ENCODE measurements at regions not wholly inside any gene's neighbourhood (a gene's known extent, or its start where the extent isn't known, plus 50 kb on each side); places are given as distances from the start of the nearest gene placed in this dataset.
"Not testable (repeated sequence)": the region's sequence is repeated elsewhere in the genome, so short reads cannot be mapped to it uniquely, and the experiment has no call there.

DNA sequence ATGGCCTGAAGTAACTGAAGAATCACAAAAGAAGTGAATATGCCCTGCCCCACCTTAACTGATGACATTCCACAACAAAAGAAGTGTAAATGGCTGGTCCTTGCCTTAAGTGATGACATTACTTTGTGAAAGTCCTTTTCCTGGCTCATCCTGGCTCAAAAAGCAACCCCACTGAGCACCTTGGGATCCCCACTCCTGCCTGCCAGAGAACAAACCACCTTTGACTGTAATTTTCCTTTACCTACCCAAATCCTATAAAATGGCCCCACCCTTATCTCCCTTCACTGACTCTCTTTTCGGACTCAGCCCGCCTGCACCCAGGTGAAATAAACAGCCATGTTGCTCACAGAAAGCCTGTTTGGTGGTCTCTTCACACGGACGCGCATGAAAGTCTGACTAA lies 564.5 kb upstream of the SLITRK6 start:
- TF ChIP-seq EZH2 (IDR thresholded peaks at IDR 0.05; ENCODE audit: borderline replicate concordance, low read length), result not testable (repeated sequence)
- TF ChIP-seq, protein P1, sequence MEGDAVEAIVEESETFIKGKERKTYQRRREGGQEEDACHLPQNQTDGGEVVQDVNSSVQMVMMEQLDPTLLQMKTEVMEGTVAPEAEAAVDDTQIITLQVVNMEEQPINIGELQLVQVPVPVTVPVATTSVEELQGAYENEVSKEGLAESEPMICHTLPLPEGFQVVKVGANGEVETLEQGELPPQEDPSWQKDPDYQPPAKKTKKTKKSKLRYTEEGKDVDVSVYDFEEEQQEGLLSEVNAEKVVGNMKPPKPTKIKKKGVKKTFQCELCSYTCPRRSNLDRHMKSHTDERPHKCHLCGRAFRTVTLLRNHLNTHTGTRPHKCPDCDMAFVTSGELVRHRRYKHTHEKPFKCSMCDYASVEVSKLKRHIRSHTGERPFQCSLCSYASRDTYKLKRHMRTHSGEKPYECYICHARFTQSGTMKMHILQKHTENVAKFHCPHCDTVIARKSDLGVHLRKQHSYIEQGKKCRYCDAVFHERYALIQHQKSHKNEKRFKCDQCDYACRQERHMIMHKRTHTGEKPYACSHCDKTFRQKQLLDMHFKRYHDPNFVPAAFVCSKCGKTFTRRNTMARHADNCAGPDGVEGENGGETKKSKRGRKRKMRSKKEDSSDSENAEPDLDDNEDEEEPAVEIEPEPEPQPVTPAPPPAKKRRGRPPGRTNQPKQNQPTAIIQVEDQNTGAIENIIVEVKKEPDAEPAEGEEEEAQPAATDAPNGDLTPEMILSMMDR (IDR thresholded peaks at IDR 0.05; ENCODE audit: low read length), result not testable (repeated sequence)

All from OCI-LY1 (cell line).